Limb (tissue), 2 donors: ENCODE measurements at regions not wholly inside any gene's neighbourhood (a gene's known extent, or its start where the extent isn't known, plus 50 kb on each side); places are given as distances from the start of the nearest gene placed in this dataset.
A peak's percentile ranks its signal among the peaks of the same experiment; 100 is the strongest.
"Not testable (repeated sequence)": the region's sequence is repeated elsewhere in the genome, so short reads cannot be mapped to it uniquely, and the experiment has no call there.

ENCODE experiments used
- DNase-seq, 2 donors: peaks; one replicate each; pipeline ENCODE4 v3.0.0-alpha.2; 2016; ENCODE audit errors: extremely low spot score in 2 of 2

DNA sequence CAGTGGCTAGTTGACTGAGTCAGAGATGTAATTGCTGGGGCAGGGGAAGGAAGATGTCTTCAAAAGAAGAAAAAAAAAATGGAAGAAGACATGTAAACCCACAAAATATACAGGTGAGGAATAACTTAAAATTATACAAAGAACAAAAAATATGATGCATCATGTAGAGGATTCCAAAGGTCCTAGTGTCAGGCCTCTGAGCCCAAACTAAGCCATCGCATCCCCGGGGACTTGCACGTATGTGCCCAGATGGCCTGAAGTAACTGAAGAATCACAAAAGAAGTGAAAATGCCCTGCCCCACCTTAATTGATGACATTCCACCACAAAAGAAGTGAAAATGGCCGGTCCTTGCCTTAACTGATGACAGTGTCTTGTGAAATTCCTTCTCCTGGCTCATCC is 168.7 kb upstream of the SOX14 start:
- not testable (repeated sequence) for DNase-seq

DNA sequence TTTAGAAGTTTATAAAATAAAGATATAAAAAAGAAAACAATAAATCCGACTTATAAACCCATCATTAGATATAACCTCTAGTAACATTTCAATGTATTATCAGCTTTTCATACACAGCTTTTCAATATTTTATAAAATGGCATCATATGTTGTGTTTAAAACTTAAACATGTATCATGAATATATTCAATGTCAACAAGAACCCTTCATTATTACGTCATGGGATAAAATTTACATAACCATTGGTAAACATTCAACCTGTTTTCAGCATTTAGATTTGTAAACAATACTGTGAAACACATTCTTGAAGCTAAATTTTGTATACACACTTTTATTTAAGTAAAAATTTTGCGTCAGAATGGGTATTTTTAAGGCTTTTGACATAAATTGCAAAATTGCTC is 153.4 kb upstream of the SOX14 start:
- DNase-seq: no peak

DNA sequence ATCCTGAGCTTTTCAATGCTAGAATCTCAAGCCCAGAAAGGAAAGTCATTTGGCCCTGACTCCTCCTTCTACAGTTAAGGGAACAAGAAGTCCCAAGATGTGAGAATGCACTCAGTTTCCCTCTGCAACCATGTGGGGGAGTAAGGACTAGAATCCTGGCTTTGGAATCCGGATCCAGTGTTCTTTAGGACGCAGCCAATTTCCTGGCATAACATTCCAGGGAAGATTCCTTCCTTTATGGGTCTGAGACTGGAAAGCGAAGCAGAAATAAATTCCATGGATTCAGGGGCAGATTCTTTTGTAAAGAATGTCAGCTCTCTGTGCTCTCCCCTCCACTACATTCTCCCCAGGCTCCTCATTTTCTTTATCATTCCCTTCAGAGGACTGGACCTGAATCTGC is 151.8 kb upstream of the SOX14 start:
- peak in 1 of 2 donors; percentile 15 for DNase-seq

DNA sequence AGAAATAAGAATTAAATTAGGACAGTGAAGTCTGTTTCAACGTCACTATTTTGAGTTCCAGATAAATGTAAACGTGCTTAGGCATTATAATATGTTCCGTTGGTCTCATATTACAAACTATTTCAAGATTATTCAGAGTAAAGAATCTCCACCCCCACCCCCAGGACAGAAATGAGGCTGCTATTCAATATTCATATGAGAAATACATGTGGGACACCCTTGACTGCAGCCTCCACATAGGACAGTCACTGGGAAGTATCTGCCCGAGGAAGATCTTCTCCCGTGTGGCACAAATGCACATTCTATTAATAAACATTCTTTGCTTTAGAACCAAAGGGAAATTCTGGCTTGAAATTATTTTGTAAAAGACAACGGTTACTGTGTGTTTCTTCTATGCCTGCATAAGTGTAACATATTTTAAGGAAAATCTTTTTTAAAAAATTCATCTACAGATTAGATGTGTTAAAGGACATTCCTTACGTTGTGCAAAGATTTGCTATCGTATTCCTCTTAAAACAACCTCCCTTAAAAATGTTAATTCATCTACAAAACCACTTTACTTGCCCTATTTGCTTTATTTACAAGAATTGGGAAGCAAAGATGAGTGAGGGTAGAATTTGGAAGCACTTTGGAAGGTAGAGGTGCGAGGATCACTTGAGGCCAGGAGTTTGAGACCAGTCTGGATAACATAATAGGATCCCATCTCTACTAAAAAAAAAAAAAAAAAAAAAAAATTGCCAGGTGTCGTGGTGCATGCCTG is 148.3 kb upstream of the SOX14 start:
- no peak for DNase-seq

DNA sequence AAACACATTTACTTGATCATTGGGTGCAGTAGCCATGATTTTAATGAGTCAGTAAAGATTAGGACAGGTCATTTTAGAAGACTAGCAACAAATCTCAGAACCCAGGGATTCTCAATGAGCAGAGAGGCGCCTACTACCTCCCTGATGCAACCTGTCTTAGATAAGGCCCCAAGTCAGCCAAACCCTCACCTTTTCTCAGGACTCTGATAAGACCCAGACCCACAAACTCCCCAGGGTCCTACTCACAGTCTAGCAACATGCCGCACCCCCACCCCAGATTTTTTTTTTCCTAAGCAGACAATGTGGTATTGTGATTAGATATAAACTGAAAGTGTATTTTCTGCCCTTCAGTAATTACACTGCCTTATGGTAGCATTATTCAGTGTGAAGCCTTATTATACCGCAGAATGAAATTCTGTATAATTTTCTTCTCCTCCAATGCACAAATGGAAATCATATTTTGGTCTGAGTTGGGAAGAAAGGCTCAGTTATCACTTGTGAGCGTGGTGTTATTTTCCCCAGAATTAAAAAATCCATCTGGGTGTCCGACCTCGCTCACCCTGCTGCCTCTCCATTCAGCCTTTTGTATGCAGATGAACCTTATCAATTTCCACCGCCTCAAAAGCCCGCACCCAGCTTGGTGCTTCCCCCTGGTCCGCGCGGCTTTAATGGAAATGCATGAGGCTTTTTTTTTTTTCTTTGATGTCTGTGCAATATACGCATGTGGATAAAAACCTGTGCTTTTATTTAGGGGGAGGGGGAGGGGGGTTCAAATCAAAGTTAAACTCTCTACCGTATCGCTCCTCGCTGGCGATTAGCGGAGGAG is 122.0 kb upstream of the SOX14 start:
- no peak for DNase-seq

DNA sequence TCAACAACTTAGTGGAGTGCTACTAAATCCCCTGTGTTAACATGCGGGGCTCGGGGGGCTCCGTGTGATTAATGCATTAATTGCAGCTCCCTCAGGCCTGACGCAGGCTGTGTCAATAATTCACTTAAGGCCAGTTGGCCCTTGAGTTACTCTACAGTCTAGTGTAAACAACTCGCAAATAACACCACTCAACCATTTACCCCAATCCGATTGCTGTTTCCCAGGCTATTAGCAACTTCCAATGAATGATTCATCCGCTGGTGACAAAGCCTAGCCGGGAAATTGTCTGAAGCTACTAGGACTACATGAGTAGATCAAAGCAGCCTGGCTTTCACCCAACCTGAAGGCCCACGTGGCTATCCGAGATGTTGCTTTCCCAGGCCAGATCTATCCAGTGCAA is 121.3 kb upstream of the SOX14 start:
- DNase-seq: peak in 1 of 2 donors; percentile 23

DNA sequence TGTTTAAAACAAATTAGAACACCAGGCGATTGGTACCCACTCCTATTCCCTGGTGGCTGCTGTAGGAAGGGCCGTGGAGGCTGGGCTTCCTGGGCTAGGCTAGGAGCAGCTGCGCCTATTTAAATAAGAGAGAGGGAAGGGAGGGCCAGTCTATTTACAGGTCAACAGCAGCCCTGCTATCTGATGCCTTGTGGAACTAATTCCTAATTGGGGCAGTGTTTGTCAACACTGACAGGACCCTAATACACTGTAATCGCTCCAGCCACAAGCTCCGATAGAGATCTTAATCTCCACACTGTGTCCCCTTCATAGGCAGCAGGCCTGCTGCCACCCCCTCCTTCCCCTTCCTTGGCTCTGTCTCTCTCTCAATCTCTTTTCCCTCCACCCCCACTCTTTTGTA is 116.9 kb upstream of the SOX14 start:
- DNase-seq: no peak

DNA sequence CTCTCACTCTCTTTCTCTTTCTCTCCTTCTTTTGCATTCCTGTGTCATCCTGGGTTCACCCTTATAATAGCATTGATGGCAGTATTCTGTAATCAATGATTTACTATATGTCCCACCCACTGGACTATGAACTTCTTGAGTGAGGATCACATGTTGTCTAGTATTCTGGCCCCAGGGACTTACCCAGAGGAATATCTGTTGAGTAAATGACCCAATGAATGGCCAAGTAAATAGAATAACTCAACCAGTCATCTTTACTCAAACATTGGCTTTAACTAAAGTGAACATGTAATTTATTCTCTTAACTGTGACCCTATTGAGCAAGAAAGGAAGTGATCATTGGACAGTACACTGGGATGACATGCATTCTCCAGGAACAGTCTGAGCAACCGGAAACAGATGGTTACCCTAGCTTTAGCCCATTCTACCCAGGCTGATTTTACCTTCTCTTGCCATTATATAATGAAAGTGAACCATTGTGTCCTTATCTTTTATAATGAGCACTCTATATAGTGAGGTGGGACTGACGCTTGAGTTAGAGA is 94.5 kb upstream of the SOX14 start:
- DNase-seq: no peak

DNA sequence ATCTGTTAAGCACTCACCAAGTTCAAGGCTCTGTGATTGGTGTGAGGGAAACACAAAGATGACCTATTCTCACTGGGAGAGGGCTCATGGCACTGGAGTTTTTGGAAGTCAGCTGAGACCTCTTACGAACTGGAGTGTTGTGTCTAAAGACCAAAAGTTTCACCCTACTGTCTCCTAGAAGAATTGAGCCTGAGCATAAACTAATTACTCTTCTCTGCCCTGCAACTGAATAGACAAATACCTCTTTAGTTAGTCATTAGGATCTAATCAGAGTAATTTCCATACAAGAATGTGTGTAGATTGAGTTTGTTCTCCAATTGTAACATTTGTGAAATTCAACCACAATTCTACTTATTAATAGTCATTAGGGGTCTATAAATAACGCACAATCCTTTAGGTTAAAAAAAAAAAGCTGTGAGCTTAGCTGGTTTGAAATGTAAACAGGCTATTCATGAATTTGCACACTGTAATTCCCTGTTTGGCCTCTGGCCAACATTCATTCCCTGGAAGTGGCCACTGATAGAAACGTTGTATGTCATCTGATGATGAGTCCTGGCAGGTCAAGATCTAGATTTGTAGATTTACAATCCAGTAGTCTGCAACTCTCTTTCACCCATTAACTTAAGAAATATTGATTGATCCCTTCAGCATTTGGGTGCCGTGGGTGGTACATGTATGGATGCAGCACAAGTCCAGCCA is 76.8 kb upstream of the SOX14 start:
- no peak for DNase-seq

DNA sequence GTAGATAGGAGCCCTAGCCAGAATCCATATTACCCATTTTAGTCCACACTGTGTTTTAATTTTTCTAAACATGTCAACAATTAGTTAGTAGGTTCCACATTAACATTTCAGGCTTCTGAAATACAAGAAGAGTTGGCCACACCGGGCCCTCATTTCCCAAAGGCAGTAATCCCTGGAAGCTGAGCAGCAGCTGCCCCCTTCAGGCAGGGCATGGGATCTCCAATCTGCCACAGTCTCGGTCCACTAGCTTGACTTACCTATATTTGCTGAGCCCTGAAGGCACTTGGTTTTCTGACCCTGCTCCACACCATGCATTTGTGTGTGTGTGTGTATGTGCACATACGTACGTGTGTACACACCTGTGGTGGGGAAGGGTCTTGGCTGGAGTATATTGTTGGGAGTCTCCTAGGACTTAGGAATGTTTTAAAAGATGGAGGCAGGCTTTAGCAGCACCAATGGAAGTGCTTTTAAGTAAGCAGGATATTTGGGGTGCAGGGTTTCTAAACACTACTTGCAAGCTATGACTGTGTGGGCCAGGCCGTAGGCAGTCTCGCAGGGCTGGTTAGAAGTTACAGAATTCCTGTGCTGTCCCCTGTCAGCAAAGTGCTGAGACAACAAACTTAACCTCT is 71.2 kb upstream of the SOX14 start:
- DNase-seq: no peak

DNA sequence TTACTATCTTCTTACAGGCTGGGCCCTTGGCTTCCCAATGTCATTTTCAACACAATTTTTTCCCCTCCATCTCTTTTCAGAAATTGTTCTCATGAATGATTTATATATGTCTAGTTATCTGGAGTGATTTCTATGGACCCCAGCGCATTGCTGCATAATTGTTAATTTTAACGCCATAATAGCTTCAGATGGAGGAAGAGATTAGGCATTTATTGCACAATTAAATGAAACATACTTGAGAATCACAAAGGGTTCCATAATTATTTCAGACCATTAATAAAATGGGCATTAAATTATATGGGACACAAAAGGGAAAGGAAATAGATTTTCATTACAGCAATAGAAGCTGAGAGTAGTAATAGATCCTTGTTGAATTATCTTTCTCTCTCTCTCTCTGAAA is 70.3 kb upstream of the SOX14 start:
- no peak for DNase-seq

DNA sequence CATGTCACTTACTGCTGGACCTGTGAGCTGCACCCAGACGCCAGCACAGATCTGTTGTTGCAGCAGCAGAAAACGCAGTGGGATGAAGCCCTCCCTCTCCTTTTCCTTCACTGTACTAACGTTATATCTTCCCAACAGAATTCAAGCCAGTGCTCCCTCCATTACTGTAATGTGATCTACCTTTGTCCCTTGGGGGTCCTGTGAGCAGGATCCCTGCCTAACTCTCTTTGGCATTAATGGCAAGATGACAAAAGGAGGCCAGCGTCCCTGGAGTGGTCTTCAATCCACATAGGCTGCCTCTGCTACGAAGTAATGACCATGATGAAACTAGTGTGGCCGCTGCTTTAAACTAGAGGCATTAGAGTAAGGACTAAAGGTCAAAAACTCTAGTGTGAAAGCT is 69.3 kb upstream of the SOX14 start:
- DNase-seq: no peak

DNA sequence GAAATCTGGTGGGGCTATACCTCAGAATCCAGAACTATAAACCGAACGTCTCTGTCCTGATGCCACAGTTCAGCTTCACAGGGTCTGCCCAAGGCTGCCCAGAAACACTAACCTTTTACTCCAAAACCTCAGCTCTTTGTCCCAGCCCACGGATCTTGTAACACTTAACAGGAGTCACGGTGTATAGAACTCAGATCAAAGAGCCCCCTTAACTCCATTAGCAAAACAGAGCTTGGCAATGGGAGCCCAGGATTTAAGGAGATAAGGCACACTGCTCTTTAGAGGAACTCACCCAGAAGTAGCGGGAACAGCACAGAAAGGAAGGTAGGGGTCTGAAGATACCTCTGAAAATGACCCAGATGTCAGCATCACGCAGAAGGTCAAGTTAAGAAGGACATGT is 68.8 kb upstream of the SOX14 start:
- no peak for DNase-seq

DNA sequence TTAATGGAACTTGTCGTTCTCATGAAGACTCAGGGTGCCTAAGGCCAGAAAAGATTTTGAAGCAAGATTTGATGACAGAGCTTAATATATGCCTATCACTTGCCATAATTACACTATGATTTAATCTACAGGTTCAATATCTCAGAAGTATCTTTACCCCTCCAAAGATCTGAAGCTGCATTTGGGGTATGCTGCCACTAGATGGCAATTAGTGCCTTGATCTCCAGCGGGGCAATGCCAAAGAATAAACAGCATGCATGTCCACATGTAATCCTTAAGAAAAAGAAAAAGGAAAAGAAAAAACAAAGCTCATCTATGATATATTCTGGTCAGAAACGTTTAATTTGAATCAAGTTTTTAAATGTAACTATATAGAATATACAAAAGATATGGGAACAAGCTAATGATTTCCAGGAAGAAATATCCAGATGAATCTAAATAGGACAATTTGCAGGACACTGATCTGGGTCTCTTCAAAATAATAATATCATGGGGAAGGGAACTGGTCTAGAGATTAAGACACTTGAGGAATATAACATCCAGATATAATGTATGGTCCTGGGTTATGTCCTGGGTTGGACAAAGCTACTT is 55.0 kb upstream of the SOX14 start:
- no peak for DNase-seq

DNA sequence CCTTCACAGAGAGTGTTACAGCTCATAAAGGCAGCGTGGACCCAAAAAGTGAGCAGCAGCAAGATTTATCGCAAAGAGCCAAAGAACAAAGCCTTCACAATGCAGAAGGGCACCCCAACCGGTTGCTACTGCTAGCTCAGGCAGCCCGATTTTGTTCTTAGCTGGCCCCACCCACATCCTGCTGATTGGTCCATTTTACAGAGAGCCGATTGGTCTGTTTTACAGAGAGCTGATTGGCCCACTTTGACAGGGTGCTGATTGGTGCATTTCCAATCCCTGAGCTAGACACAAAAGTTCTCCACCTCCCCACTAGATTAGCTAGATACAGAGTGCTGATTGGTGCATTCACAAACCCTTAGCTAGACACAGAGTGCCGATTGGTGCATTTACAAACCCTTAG is 50.1 kb upstream of the SOX14 start:
- DNase-seq: not testable (repeated sequence)
